HG03025 (cell line): ENCODE measurements at regions not wholly inside any gene's neighbourhood (a gene's known extent, or its start where the extent isn't known, plus 50 kb on each side); places are given as distances from the start of the nearest gene placed in this dataset.
"Not testable (repeated sequence)": the region's sequence is repeated elsewhere in the genome, so short reads cannot be mapped to it uniquely, and the experiment has no call there.

Source experiments
- ATAC-seq: cut with Tn5 transposase; IDR thresholded peaks from one replicate; pipeline ENCODE4 v1.9.1; 2021; ENCODE audit warnings: mild to moderate bottlenecking, moderate library complexity; ENCODE audit not compliant: unreplicated experiment, low FRiP score

- no peak for ATAC-seq
Observed at GRCh38 chr4:186775902-186776301, 52.2 kb upstream of the FAT1 start.

GRCh38 chr4:186778134-186778533, 54.5 kb upstream of the FAT1 start:
- no peak for ATAC-seq

GRCh38 chr4:186780291-186781031, 56.8 kb upstream of the FAT1 start:
- no peak for ATAC-seq

- ATAC-seq: no peak
Observed at GRCh38 chr4:186781032-186781917, 57.6 kb upstream of the FAT1 start.

GRCh38 chr4:186782302-186782701, 58.6 kb upstream of the FAT1 start:
- ATAC-seq: no peak

GRCh38 chr4:186787536-186787935, 63.9 kb upstream of the FAT1 start:
- no peak for ATAC-seq

GRCh38 chr4:186789651-186790050, 66.0 kb upstream of the FAT1 start:
- ATAC-seq: no peak

GRCh38 chr4:186790630-186791029, 67.0 kb upstream of the FAT1 start:
- no peak for ATAC-seq

GRCh38 chr4:186792728-186793366, 69.2 kb upstream of the FAT1 start:
- no peak for ATAC-seq

GRCh38 chr4:186798951-186799659, 75.4 kb upstream of the FAT1 start:
- no peak for ATAC-seq

- ATAC-seq: no peak
Observed at GRCh38 chr4:186805020-186805820, 81.6 kb upstream of the FAT1 start.

- not testable (repeated sequence) for ATAC-seq
Observed at GRCh38 chr4:186805917-186806316, 82.3 kb upstream of the FAT1 start.

GRCh38 chr4:186806679-186807421, 83.2 kb upstream of the FAT1 start:
- ATAC-seq: no peak

GRCh38 chr4:186807808-186808629, 84.4 kb upstream of the FAT1 start:
- ATAC-seq: no peak

- no peak for ATAC-seq
Observed at GRCh38 chr4:186808630-186809018, 85.0 kb upstream of the FAT1 start.

GRCh38 chr4:186809070-186809469, 85.4 kb upstream of the FAT1 start:
- no peak for ATAC-seq

- ATAC-seq: no peak
Observed at GRCh38 chr4:186810613-186811150, 87.0 kb upstream of the FAT1 start.

- no peak for ATAC-seq
Observed at GRCh38 chr4:186812592-186812991, 88.9 kb upstream of the FAT1 start.
